Progenitor cell of endocrine pancreas (in vitro differentiated cells): ENCODE measurements at regions not wholly inside any gene's neighbourhood (a gene's known extent, or its start where the extent isn't known, plus 50 kb on each side); places are given as distances from the start of the nearest gene placed in this dataset.

ENCODE experiments used
- DNase-seq: peaks from one replicate; pipeline ENCODE4 v3.0.0; 2021; ENCODE audit warnings: low spot score; ENCODE audit not compliant: unreplicated experiment
- H3K27ac Mint-ChIP-seq: 2 replicates; pipeline ENCODE4 v1.8.0; 2021; ENCODE audit warnings: mild to moderate bottlenecking, moderate library complexity, mixed read lengths
- H3K27me3 Mint-ChIP-seq: 2 replicates; pipeline ENCODE4 v1.8.0; 2021; ENCODE audit warnings: mixed read lengths
- H3K36me3 Mint-ChIP-seq: 2 replicates; pipeline ENCODE4 v1.8.0; 2022; ENCODE audit warnings: mixed read lengths; ENCODE audit not compliant: insufficient read depth
- H3K4me1 Mint-ChIP-seq: 2 replicates; pipeline ENCODE4 v1.8.0; 2021; ENCODE audit warnings: low read depth, mixed read lengths
- H3K4me3 Mint-ChIP-seq: 2 replicates; pipeline ENCODE4 v1.8.0; 2021; ENCODE audit warnings: low read depth, mild to moderate bottlenecking, moderate library complexity, mixed read lengths
- H3K9me3 Mint-ChIP-seq: 2 replicates; pipeline ENCODE4 v1.8.0; 2021; ENCODE audit warnings: low read depth, mixed read lengths
- CTCF ChIP-seq: fragments of 200-600 bp; sonication (generic); IDR thresholded peaks from one replicate; pipeline ENCODE4 v1.5.0; 2021; ENCODE audit warnings: antibody characterized with exemption, mild to moderate bottlenecking; ENCODE audit not compliant: unreplicated experiment

GRCh38 chr17:70319516-70319915 is 150.2 kb downstream of the KCNJ2 start:
- no peak for DNase-seq
- Mint-ChIP-seq H3K27ac (no peak overlapping the region), H3K36me3 (no peaks in the 10 kb centered on the region), H3K4me3 (no peak overlapping the region), H3K4me1 (peaks cover 2% of the 10 kb centered on the region), H3K27me3 (no peaks in the 10 kb centered on the region), H3K9me3 (peaks cover 3% of the 10 kb centered on the region)
- no peak for TF ChIP-seq CTCF

- H3K27ac Mint-ChIP-seq = no peak overlapping the region
- no peaks in the 10 kb centered on the region for H3K36me3 Mint-ChIP-seq
- no peak overlapping the region for H3K4me3 Mint-ChIP-seq
- H3K9me3 Mint-ChIP-seq = peaks cover 3% of the 10 kb centered on the region
- H3K27me3 Mint-ChIP-seq = no peaks in the 10 kb centered on the region
- H3K4me1 Mint-ChIP-seq = peaks cover 2% of the 10 kb centered on the region
- no peak for TF ChIP-seq CTCF
- no peak for DNase-seq
Observed at GRCh38 chr17:70320673-70321345, 151.5 kb downstream of the KCNJ2 start.

GRCh38 chr17:70321352-70321751 is 152.0 kb downstream of the KCNJ2 start:
- Mint-ChIP-seq H3K4me3 (no peak overlapping the region), H3K36me3 (no peaks in the 10 kb centered on the region), H3K27me3 (no peaks in the 10 kb centered on the region), H3K4me1 (peaks cover 2% of the 10 kb centered on the region), H3K27ac (no peak overlapping the region), H3K9me3 (peaks cover 3% of the 10 kb centered on the region)
- no peak for DNase-seq
- no peak for TF ChIP-seq CTCF

DNA sequence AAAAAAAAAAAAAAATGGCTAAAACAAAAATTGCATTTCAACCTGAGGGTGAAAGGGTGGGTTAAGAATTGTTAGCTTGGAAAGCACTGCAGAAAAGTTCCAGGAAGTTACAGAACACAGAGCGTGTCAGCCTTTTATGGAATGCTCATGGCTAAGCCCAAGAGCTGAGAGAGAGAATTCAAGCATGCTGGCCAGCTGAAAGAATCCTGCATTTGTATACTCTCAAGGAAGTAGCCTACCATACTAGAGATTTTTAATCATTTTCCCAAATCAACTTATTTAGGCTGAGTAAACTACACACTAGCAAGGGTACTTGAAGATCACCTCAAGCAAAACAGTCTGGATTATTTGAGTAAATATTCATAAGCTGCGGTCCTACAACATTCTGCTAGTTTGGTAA is 153.9 kb downstream of the KCNJ2 start:
- Mint-ChIP-seq H3K27me3 (no peaks in the 10 kb centered on the region), H3K27ac (no peak overlapping the region), H3K4me1 (peaks cover 2% of the 10 kb centered on the region), H3K36me3 (no peaks in the 10 kb centered on the region), H3K9me3 (peaks cover 3% of the 10 kb centered on the region), H3K4me3 (no peak overlapping the region)
- DNase-seq = no peak
- TF ChIP-seq CTCF = no peak

- DNase-seq = no peak
- H3K36me3 Mint-ChIP-seq = no peaks in the 10 kb centered on the region
- no peak overlapping the region for H3K4me3 Mint-ChIP-seq
- H3K27me3 Mint-ChIP-seq = no peaks in the 10 kb centered on the region
- no peak for TF ChIP-seq CTCF
- peaks cover 2% of the 10 kb centered on the region for H3K4me1 Mint-ChIP-seq
- no peaks in the 10 kb centered on the region for H3K9me3 Mint-ChIP-seq
- no peak overlapping the region for H3K27ac Mint-ChIP-seq
Observed at GRCh38 chr17:70324031-70324430, 154.7 kb downstream of the KCNJ2 start.
